ENCODE measurements at regions not wholly inside any gene's neighbourhood (a gene's known extent, or its start where the extent isn't known, plus 50 kb on each side); places are given as distances from the start of the nearest gene placed in this dataset.
A peak's percentile ranks its signal among the peaks of the same experiment; 100 is the strongest.
"Not testable (repeated sequence)": the region's sequence is repeated elsewhere in the genome, so short reads cannot be mapped to it uniquely, and the experiment has no call there.

GRCh38 chr5:33210221-33210620, 230.5 kb upstream of the TARS1 start:
- DNase-seq (ENCODE audit: low read depth): not testable (repeated sequence)

GRCh38 chr5:33210978-33211377, 229.8 kb upstream of the TARS1 start:
- no peak for DNase-seq (ENCODE audit: low read depth)

DNA sequence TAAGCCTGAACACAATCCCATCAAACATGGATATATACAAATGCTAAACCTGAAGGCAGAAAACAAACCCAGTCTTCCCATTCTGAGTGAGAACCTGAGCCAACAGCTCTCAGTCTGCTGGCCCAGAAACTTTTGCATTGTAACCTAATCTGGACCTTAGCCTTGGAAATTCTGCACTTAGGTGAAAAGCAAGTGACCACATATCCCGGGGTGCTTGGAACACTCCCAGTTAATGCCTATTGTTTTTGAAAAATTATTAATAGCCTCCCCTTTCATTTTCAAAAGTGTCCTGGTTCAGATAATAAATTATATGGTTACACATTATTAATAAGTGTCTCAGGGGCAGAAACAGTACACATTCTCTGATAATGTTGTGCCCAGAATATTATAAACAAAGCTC, 228.3 kb upstream of the TARS1 start:
- no peak for DNase-seq (ENCODE audit: low read depth)

DNA sequence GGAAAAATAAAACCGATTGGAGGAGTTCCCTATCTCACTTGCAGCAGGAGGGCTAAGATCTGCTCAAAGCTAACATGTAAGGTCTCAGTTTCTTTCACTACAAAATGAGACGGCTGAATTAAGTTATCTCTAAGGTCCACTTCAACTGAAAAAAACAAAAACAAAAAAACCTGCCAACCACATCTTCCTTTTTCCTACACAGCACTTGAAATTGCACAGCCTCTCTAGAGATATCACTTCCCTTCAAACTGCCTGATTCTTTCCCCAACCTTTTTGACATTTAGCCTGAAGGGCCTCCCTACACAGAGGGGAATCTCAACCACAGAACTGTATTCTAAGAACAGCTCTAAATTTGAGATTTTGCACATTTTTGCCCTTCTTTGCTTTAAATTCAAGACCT, 227.9 kb upstream of the TARS1 start:
- no peak for DNase-seq (ENCODE audit: low read depth)

DNA sequence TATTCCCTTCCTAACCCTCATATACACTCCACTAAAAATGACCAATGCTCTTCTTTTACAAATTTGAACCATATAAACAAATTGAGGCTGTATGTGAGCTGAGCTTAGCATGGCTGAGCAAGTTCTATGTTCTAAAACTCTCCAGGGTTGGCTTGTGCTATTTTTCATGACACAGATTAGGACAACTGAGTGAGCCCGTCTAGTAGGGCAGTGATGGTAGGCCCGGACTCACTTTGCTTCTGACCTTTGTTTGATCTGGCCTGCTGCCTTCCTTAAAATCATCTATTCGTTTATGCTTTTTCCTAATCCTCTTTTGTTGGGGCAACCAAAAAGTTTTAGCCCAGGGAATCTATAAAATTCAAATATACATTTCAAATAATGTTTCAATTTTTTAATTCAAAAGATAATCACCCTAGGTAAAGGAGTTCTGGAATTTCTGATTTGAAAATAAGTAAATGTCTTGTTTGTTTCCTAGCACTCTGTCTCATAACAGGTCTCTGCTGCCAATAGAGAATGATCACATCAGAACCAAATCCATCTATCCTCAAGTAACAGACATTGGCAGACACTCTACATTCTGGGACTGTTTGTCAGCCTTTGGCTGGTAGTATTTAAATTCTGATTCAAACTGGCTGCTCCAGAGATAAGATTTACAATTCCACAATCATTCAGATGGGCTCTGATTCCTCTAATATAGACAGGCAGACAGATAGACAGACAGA, 217.0 kb upstream of the TARS1 start:
- no peak for DNase-seq (ENCODE audit: low read depth)

DNA sequence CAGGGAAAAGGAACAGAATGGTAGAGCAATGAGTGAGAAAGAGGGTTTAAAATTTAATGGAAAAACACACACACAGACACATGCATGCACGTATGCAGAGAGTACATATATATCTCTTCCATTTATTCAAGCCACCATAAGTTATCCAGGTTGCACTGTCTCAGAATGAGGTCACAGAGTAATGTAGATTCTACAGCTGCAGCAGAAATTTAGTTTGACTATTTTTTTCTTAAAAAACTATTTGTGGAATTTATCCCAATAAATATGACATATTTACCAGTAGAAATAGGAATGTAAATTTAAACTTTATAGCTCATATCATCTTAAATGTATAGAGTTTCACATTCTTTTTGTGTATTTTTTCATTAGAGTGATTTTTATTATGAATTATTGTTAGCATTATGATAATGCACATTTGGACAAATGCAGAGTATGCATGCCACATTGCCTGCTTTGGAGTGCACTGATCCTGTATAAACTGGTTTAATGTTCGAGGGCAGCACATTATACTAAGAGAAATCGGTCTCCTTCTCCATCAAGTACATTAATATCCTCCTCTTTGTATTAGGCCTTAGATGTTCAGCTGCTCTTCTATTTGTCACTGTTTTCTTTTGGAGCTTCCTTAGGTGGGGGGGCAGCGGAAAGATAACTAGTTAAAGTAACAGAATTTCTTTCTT, 216.3 kb upstream of the TARS1 start:
- DNase-seq (ENCODE audit: low read depth): no peak

GRCh38 chr5:33227247-33227646, 213.5 kb upstream of the TARS1 start:
- no peak for DNase-seq (ENCODE audit: low read depth)

GRCh38 chr5:33227746-33228145, 213.0 kb upstream of the TARS1 start:
- no peak for DNase-seq (ENCODE audit: low read depth)

DNA sequence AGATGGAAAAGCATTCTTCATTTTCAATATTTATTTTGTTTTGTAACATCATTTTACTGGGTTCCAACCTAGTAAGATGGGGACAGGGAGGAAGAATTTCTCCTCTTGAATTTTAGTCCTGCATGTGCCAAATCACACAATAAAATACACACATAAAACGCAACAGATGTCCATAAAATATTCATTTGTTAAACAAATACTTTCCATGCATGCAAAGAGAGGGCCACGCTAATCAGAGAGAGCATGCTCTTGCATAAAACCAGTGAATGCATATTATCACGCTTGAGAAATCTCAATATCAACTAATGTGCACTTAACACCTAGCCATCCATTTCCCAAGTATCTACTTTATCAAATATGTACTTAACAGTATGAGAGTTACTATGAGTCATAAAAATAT, 212.6 kb upstream of the TARS1 start:
- no peak for DNase-seq (ENCODE audit: low read depth)

GRCh38 chr5:33229216-33229615, 211.5 kb upstream of the TARS1 start:
- DNase-seq (ENCODE audit: low read depth): no peak

DNA sequence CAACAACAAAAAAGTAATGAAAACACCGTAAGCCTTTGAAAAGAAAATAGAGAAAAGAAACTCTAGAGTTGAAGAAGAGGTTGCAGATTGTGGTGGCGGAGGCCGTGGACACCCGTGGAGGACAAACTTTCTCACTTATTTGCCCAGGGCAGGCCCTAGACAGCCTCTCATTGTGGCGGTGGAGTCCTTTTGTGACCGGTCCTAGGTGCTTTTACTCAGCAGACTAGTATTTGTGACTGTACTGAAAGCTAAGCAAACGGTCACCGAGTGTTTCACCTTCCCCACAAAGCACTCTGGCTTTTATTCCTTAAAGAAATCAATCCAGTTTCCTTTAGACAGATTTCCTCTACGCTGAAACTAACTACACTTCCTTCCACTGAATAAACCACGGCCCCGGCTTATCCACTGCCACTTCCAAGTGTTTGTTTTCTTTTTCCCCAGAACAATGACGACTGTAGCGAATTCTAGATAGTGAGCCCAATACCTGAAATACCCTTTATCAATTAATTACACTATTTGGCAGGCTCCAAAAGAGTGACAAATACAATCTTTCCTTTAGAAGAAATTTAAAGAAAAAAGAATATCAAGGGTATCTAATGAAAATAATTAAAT, 210.2 kb upstream of the TARS1 start:
- DNase-seq (ENCODE audit: low read depth): no peak

GRCh38 chr5:33231214-33231710, 209.5 kb upstream of the TARS1 start:
- no peak for DNase-seq (ENCODE audit: low read depth)

DNA sequence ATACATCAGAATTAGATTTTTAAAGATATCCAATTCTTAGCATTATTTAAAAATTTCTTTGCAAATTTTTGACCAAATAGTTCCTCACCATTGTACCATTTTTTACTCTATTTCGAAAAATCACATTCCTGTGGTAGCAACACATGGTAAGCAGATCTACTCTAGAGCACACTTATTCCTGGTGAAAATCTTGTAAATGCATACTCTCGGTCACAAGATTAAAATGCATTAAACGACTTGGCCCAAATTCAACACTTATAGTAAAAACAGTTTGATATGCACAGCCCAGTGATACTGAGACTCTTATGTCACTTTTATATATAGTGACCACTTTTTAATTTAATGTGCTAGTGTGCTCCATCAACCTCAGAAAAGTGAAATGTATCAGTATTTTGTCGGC, 208.8 kb upstream of the TARS1 start:
- DNase-seq (ENCODE audit: low read depth): peak; percentile 8

- DNase-seq (ENCODE audit: low read depth): no peak
Measured at GRCh38 chr5:33232731-33233505, 207.8 kb upstream of the TARS1 start.

GRCh38 chr5:33235304-33235703, 205.5 kb upstream of the TARS1 start:
- no peak for DNase-seq (ENCODE audit: low read depth)

- no peak for DNase-seq (ENCODE audit: low read depth)
Measured at GRCh38 chr5:33235824-33236223, 204.9 kb upstream of the TARS1 start.

DNA sequence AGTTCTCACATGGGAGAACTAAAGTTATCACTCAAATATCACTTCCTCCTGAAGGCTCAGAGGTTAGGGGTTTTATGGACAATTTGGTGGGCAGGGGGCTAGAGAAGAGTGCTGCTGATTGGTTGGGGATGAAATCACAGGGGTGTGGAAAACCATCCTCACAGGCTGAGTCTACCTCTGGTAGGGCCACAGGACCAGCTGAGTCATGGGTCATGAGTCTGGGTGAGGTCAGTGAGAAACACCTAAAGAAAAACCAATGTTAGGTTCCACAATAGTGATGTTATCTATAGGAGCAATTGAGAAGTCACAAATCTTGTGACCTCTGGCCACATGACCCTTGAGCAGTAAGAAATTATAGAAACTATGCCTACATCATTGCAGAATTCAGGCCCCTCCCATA, 203.3 kb upstream of the TARS1 start:
- DNase-seq (ENCODE audit: low read depth): no peak

DNA sequence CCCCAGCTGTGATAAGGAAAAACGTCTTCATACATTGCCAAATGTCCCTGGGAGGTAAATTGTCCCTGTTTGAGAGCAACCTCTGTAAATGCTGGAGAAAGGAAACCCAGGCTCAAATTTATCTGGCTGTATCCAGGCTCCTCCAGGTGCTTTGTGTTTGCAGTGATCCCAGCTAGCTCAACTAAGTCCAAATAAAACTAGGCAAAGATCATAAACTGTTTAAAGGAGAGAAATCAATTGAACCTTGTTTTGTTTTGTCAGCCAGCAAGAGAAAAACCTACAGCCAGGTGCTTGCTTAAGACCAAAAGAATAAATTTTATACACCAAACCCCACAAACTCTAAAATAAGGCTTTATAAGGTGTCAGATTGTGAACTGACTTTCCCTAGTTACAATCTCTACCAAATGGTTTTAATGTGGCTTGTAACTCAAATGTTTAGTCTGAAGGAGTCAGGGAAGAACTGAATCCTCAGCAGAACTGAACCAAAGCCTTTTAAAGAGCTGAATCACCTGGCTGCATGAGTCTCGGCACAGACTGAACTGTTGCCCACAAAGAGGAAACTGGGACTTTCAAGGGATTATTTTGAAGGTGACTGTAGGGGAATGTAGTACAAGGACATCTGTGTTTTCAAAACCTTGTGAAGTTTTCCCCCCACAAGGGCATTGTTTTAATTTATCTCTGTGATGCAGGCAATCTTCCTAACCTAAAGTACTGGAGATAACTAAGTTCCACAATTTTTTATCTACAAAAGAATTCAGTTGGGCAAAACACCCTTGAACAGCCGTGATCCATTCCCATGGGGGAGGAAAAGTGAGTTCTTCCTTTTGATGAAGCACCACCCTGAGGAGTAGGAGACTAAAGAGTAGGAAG, 201.7 kb upstream of the TARS1 start:
- no peak for DNase-seq (ENCODE audit: low read depth)

- DNase-seq (ENCODE audit: low read depth): no peak
Measured at GRCh38 chr5:33240558-33240957, 200.2 kb upstream of the TARS1 start.

GRCh38 chr5:33241802-33242201, 199.0 kb upstream of the TARS1 start:
- DNase-seq (ENCODE audit: low read depth): no peak

DNA sequence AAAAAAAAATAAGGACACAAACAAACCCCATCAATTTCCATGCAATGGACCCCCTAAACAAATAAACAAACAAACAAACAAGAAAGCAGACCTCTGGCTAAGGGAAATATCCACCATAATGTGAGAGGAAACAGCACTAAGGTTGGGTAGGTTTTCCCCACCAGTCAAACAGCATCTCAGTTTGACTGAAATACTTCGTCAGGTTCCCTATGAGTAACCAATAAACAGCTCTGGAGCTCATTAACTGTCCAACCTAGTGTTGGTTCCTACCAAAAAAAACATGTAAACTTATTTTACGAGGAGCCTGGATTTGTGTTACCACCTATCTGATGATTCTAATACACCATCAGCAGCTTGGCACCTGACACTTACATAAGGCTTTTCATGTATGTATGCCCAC, 198.5 kb upstream of the TARS1 start:
- DNase-seq (ENCODE audit: low read depth): no peak

Measured in HS-5 (cell line).